ENCODE measurements at regions not wholly inside any gene's neighbourhood (a gene's known extent, or its start where the extent isn't known, plus 50 kb on each side); places are given as distances from the start of the nearest gene placed in this dataset.

- no peak for TF ChIP-seq ZC3H10 (CRISPR knock-in tag; IDR thresholded peaks at IDR 0.05)
- TF ChIP-seq PPARA (CRISPR knock-in tag; IDR thresholded peaks at IDR 0.05; ENCODE audit: borderline replicate concordance): no peak
- TF ChIP-seq ZNF70 (CRISPR knock-in tag; IDR thresholded peaks at IDR 0.05): no peak
- TF ChIP-seq BACH2 (CRISPR knock-in tag; IDR thresholded peaks at IDR 0.05; ENCODE audit: borderline replicate concordance): no peak
- no peak for TF ChIP-seq CSRNP3 (CRISPR knock-in tag; IDR thresholded peaks at IDR 0.05)
- no peak for TF ChIP-seq CSDC2 (CRISPR knock-in tag; IDR thresholded peaks at IDR 0.05)
- TF ChIP-seq POU6F1 (CRISPR knock-in tag; IDR thresholded peaks at IDR 0.05; ENCODE audit: borderline replicate concordance, low read depth): no peak
- no peak for ATAC-seq
Observed at GRCh38 chr9:126067031-126067734, 259.4 kb upstream of the MVB12B start.

DNA sequence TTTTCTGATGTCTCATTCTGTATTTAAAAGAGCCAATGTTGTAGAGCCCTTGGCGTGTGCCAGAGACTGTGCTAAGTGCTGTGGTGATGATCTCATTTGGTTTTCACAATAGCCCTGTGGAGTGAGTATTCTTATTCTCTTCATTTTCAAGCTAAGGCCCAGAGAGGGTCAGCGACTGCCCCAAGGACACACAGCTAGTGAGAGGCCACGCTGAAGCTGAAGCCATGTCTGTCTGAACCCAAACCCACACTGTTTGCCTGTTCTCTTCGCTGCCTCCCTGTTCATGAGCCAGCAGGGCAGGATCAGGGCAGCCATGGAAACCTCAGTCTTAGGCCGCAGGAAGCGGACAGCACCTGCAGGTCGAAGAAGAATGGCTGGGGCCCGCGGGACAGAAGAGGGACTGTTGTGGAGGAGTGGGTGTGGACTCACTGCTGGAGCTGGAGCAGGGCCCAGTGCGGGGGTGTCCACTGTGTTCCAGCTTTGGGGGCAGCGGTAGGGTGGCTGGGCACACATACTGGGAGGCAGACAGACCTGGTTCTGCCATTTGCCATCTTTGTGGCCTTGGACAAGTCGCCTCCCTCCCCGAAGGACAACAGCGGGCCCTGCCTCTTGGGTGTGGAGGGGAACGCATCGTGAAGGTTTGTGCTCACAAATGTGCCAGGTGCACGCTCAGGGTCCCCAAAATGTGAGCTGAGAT, 257.9 kb upstream of the MVB12B start:
- no peak for ATAC-seq

DNA sequence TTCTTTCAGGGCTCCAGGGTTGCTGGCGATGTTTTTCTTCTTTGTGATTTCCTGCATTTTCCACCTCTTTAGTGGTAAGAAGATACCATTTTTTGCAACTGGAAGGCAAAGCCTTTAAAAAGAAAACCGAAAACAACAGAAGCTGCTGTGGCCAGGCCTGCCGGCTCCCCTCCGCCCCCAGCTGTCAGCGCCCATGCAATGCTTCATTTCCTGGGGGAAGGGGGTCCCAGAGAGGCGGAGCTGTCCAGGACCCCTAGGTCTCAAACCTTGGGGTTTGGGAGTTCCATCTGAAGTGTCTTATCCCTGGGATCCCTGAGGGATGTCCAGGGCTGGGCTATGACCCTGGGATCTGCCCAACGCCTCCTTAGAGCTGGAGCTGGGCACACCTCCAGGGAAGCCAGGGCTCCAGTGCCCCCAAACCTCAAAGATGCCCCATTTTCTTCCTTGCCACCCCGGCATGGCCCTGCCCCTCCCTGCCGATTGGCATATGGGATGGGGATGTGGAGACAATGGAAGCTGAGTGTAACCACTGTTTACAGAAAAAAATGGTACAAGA, 257.2 kb upstream of the MVB12B start:
- ATAC-seq: no peak

More for the DNA sequence above, 257.9 kb upstream of the MVB12B start:
- TF ChIP-seq ISL1 (CRISPR knock-in tag; IDR thresholded peaks at IDR 0.05): no peak
- TF ChIP-seq ZNF565 (CRISPR knock-in tag; conservative IDR thresholded peaks at IDR 0.05; ENCODE audit: low read depth): no peak
- no peak for TF ChIP-seq ESRRG (CRISPR knock-in tag; IDR thresholded peaks at IDR 0.05)
- TF ChIP-seq PPARA (CRISPR knock-in tag; IDR thresholded peaks at IDR 0.05; ENCODE audit: borderline replicate concordance): no peak
- TF ChIP-seq, protein P1, sequence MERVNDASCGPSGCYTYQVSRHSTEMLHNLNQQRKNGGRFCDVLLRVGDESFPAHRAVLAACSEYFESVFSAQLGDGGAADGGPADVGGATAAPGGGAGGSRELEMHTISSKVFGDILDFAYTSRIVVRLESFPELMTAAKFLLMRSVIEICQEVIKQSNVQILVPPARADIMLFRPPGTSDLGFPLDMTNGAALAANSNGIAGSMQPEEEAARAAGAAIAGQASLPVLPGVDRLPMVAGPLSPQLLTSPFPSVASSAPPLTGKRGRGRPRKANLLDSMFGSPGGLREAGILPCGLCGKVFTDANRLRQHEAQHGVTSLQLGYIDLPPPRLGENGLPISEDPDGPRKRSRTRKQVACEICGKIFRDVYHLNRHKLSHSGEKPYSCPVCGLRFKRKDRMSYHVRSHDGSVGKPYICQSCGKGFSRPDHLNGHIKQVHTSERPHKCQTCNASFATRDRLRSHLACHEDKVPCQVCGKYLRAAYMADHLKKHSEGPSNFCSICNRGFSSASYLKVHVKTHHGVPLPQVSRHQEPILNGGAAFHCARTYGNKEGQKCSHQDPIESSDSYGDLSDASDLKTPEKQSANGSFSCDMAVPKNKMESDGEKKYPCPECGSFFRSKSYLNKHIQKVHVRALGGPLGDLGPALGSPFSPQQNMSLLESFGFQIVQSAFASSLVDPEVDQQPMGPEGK (CRISPR knock-in tag; IDR thresholded peaks at IDR 0.05; ENCODE audit: borderline replicate concordance): no peak
- no peak for TF ChIP-seq CSRNP3 (CRISPR knock-in tag; IDR thresholded peaks at IDR 0.05)
- TF ChIP-seq BACH2 (CRISPR knock-in tag; IDR thresholded peaks at IDR 0.05; ENCODE audit: borderline replicate concordance): no peak
- no peak for TF ChIP-seq GLIS3 (CRISPR knock-in tag; IDR thresholded peaks at IDR 0.05)
- TF ChIP-seq SNAI2 (CRISPR knock-in tag; IDR thresholded peaks at IDR 0.05): no peak
- no peak for TF ChIP-seq ZNF70 (CRISPR knock-in tag; IDR thresholded peaks at IDR 0.05)
- TF ChIP-seq, protein P2, sequence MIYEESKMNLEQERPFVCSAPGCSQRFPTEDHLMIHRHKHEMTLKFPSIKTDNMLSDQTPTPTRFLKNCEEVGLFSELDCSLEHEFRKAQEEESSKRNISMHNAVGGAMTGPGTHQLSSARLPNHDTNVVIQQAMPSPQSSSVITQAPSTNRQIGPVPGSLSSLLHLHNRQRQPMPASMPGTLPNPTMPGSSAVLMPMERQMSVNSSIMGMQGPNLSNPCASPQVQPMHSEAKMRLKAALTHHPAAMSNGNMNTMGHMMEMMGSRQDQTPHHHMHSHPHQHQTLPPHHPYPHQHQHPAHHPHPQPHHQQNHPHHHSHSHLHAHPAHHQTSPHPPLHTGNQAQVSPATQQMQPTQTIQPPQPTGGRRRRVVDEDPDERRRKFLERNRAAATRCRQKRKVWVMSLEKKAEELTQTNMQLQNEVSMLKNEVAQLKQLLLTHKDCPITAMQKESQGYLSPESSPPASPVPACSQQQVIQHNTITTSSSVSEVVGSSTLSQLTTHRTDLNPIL (CRISPR knock-in tag; IDR thresholded peaks at IDR 0.05; ENCODE audit: low read depth): no peak
- TF ChIP-seq ZFP3 (CRISPR knock-in tag; IDR thresholded peaks at IDR 0.05): no peak
- no peak for TF ChIP-seq ZNF8 (CRISPR knock-in tag; IDR thresholded peaks at IDR 0.05)
- no peak for TF ChIP-seq ZC3H10 (CRISPR knock-in tag; IDR thresholded peaks at IDR 0.05)
- TF ChIP-seq TCF4 (CRISPR knock-in tag; IDR thresholded peaks at IDR 0.05; ENCODE audit: borderline replicate concordance): no peak
- no peak for TF ChIP-seq ZFP30 (CRISPR knock-in tag; IDR thresholded peaks at IDR 0.05)

More for the DNA sequence above, 257.2 kb upstream of the MVB12B start:
- TF ChIP-seq ZFP30 (CRISPR knock-in tag; IDR thresholded peaks at IDR 0.05) (no peak), SNAI2 (CRISPR knock-in tag; IDR thresholded peaks at IDR 0.05) (no peak), ZNF70 (CRISPR knock-in tag; IDR thresholded peaks at IDR 0.05) (no peak), ARNTL (CRISPR knock-in tag; IDR thresholded peaks at IDR 0.05; ENCODE audit: borderline replicate concordance, low read depth) (no peak)
